Activated CD8-positive, alpha-beta memory T cell treated with anti-CD3 and anti-CD28 coated beads, Interleukin-2, amount 50 U/mL, for 1 hour (primary cell): ENCODE measurements at regions not wholly inside any gene's neighbourhood (a gene's known extent, or its start where the extent isn't known, plus 50 kb on each side); places are given as distances from the start of the nearest gene placed in this dataset.

Experiments used
- DNase-seq: peaks from one replicate; pipeline ENCODE4 v3.0.0-alpha.2; 2020; ENCODE audit errors: extremely low read depth

DNA sequence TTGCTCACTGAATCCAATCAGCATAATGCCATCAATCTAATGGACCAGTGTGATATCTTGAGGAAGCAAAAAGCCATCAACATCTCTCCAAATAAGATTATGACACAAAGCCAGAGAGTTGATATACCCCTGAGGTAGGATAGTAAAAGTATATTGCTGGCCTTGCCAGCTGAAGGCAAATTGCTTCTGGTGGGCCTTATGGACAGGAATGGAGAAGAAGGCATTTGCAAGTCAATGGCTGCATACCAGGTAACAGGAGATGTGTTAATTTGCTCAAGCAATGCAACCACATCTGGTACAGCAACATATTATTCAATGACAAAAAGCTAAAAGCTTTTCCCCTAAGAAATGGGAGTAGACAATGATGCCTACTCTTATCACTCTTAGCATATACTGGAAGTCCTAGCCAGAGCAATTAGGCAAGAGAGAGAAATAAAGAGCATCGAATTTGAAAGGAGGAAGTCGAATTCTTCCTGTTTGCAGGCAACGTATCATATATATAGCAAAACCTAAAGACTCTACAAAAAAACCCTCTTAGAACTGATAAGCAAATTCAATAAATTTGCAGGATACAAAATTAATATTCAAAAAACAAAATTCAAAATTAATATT is 216.1 kb upstream of the RASA1 start:
- no peak for DNase-seq

DNA sequence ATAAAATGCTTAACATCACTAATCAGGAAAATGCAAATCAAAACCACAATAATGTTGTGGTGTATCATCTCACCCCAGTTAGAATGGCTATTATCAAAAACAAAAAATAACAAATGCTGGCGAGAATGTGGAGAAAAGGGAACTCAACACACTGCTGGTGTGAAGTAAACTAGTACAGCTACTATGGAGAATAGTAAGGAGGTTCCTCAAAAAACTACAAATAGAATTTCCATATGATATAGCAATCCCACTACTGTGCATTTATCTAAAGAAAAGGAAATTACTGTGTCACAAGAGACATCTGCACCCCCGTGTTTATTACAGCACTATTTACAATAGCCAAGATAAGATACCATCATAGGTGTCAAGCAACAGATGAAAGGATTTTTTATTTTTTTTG is 214.5 kb upstream of the RASA1 start:
- DNase-seq, result no peak

GRCh38 chr5:87054821-87055220 is 212.9 kb upstream of the RASA1 start:
- DNase-seq, result no peak

DNA sequence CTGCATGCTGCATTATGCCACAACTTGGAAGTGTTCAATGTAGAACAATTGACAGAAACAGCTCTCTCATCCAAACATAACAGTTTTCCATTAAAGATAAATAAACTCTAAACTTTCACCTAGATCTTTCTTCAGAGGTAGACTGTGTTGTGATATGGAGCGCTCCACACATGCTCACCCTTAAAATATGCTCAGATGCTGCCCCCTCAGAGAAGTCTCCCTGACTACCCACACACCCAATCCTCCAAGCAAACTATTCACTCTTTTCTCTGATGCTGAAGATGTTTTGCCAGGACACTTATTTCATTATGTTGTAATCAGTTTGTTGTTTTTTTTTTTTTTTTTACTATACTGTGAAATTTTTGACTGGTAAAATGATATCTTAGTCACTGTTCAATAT is 206.6 kb upstream of the RASA1 start:
- no peak for DNase-seq

DNA sequence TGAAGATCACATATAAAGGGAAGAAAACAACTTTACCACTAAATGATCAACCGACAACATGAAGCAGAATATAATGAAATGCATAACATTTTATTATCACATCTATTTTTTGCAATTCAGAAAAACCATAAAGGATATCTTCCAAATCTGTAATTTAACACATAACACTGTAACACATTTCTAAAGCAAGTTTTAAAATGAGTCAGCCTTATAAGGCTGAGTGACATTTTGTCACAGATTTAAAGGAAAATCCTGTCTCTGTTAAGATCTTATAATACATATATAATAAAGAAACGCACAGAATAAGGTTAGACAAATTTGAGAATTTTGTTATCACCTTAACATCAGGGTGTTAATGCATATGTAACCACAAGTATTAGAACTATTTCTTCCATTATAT is 198.4 kb upstream of the RASA1 start:
- DNase-seq, result no peak

- no peak for DNase-seq
These were observed 197.6 kb upstream of the RASA1 start for GRCh38 chr5:87069974-87070608.

GRCh38 chr5:87074072-87074471 is 193.6 kb upstream of the RASA1 start:
- no peak for DNase-seq

DNA sequence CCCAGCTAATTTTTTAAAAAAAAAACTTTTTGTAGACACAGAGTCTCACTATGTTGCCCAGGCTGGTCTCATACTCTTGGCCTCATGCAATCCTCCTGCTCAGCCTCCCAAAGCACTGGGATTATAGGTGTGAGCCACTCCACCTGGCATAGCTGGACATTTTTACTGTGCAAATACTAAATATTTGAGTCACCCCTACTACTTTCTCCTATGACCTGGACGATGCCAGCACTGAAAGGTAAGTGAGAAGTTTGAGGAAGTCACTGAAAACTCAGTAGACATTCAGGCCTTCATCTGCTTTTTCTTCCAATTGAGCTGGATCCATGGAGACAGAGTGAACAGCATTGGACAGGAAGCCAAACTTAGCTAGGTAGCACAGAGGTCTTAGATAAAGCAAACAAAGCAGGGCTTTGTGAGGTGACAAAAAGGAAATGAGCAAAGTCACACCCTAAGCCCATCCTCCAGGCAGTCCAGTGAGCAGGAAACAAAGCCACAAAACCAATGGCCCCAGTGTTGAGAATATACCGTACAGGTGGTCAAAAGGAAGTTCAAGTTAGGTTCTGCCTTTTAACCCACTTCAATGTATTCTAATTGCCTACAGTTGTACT is 192.6 kb upstream of the RASA1 start:
- no peak for DNase-seq

- DNase-seq, result no peak
These were observed 191.3 kb upstream of the RASA1 start for GRCh38 chr5:87076411-87076810.

- no peak for DNase-seq
These were observed 190.8 kb upstream of the RASA1 start for GRCh38 chr5:87076931-87077330.

- DNase-seq, result no peak
These were observed 188.5 kb upstream of the RASA1 start for GRCh38 chr5:87079219-87079618.

DNA sequence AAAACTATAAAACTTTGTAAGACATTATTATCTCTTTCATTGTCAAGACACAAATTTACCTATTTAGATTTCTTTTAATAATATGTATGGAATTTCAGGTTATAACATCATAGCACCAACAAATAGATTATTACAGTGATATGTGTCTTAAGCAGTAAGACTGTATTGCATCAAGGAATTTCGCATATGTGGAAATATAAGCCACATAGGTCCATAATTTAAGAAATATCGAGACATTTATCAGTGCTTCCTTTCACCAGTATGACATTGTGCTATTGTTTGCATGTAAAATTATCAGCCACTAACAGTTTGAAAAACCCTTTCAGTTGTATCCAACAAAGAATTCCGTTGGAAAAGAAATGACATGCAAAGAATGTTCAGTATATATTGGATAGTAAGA is 186.7 kb upstream of the RASA1 start:
- no peak for DNase-seq

DNA sequence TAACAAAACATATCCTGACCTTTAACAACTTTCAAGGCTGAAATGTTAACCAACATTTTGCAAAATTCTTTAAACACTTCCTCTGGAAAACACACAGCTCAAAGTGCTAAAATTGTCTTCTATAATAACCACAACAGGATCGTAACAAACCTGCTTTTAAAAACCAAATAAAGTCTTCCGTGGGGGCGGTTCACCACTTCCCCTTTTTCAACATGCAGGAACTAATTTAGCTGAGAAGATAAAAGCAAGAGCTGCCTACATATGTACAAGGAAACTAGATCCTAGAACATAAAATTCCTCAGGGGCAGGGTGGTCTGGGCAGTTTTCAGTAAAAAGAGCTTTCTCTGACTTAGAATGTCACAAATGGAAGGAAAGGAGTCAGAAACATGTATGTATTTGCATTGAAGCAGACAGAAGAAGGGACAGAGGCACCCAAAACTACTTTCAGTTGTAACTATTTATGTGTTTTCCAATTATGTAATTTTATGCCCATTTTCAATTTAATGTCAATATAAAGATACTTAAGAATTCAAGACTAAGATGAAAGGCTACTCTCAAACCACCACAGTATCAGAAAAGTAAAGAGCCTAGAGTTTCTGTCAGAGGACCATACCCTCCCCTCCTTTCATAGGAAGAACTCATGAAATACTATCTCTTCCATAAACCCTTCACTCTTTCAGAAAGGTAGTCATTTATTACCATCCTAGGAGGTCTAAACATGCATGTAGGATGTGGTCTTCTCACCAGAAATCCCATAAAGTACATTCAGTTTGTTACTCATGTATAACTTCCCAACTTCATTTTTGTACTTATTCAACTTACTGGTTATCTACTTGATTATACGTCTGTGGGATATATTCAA is 185.9 kb upstream of the RASA1 start:
- no peak for DNase-seq

DNA sequence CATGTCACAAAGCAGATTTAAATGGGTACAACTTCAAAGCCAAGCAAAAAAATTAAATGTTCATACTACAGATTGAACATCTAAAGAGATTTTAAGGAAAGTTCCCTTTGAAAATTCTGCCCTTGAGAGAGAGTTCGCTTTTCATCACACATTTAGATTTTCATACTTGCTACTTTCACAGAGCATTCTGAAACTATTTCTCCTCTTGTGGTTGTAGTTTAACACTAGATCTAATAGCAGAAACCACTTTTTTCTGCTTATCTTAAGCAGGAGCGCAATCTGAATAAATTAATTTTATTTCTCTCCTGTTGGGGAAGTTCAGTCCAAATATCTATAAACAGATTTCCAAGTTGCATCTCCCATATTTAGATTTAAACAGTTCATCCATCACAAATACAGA is 173.3 kb upstream of the RASA1 start:
- no peak for DNase-seq

GRCh38 chr5:87094833-87095232 is 172.8 kb upstream of the RASA1 start:
- DNase-seq, result no peak

- DNase-seq, result no peak
These were observed 171.9 kb upstream of the RASA1 start for GRCh38 chr5:87095787-87096186.

DNA sequence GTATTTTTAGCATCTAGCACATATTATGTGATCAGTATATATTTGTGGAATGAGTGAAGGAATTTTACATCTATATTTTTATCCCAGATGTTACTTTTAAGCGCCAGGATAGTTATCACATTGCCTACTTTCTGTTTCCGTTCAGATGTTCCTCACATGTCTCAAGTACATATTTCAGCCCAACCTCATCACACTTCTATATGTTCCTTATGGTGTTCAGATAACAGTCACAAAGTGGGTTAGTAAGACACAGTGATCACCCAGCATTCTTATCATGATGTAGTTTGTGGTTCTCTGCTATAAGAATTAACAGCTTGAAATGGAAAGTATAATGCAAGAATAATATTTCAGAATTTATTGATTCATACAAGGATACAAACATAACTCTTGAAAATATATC is 170.0 kb upstream of the RASA1 start:
- no peak for DNase-seq

DNA sequence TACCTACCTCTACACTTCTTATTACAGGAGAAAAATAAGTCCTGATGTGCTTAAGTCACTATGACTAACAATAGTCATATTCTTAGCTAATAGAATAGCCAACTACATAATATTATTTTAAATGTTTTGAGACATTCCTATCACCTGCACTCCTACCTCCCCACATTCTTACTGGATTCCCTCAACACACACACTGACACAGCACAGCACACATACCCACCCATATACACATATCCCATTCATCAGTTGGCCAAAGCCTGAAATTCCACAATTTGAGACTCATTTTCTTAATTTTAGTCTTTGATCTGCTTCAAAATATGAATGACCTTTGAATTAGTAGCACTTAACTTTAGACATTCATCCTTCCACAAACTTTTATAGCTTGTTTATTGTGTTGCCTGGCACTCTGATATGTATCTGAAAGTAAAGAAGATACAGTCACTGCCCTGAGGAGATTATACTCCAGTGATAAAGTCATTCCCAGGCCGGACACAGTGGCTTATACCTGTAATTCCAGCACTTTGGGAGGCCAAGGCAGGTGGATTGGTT is 168.3 kb upstream of the RASA1 start:
- no peak for DNase-seq

DNA sequence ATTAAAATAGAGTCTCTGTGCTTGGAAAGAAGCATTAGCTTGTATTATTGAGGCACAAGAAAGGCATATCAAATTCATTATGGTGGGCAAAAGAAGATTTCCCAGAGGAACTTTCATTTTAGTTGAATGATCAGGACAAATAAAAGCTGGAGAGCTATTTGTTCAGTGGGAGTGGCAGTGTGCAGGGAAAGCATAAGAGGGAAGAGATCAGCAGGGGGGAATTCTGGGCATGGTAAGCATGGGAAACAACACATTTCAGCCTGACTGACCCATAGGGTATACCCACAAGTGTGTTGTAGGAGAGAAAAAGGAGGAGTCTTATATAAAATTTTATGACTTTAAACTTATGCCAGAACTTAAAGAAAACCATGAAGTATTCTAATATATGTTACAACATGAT is 167.7 kb upstream of the RASA1 start:
- DNase-seq, result no peak

GRCh38 chr5:87101321-87101720 is 166.4 kb upstream of the RASA1 start:
- no peak for DNase-seq

- no peak for DNase-seq
These were observed 164.8 kb upstream of the RASA1 start for GRCh38 chr5:87102841-87103240.

- no peak for DNase-seq
These were observed 163.9 kb upstream of the RASA1 start for GRCh38 chr5:87103616-87104287.
